ENCODE measurements at regions not wholly inside any gene's neighbourhood (a gene's known extent, or its start where the extent isn't known, plus 50 kb on each side); places are given as distances from the start of the nearest gene placed in this dataset.

DNA sequence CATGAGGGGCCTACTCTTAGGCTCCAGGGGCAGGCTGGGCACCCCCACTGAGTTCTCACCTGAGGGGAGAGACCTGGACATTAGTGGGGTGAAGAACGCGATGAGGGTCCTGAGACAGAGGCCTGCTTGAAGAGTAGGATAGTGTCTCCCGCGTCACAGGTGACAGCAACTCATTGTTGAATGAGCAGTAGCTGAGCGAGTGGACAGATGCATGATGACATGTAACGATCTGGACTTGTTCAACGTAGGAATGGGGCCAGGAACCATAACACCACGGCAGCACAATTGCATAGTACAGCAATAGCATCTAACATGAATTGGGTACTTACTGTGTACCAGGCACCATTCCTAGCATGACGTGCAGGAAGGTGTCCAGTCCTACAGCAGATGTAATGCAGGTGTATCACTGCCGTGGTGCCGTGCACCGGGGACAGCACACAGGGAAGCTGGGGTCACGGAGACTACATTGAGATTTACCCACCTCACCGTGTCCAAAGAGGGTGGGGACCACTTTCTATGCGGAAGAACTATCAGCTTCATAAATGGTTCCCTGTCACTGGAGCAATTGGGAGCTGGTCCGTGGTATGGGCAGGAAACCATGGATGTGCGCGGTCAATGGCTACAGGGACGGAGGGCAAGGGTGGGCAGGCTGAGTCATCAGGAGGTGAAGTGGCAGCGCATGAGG lies 1019.1 kb downstream of the TBC1D22A start:
- no peak for DNase-seq

DNA sequence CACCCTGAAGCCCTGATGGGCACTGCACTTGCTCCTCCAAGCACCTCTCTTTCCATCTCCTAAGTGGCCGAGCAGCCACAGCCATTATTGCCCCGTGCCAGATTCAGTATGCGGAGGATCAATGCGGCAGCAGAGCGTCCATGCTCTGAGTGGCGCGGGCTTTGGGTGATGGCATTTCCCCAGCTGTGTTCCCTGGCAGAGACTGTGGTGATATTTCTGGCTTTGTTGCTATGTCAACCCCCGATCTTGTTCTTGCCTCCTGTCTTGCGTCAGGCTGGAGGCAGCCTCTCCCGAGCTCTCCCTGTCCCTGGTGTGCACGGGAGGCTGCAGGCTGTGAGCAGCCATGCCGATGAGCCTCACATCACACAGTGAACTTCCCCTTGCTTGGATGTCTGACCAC lies 1018.6 kb downstream of the TBC1D22A start:
- DNase-seq = no peak

- no peak for DNase-seq
Measured at GRCh38 chr22:47780281-47780875, 1017.9 kb downstream of the TBC1D22A start.

DNA sequence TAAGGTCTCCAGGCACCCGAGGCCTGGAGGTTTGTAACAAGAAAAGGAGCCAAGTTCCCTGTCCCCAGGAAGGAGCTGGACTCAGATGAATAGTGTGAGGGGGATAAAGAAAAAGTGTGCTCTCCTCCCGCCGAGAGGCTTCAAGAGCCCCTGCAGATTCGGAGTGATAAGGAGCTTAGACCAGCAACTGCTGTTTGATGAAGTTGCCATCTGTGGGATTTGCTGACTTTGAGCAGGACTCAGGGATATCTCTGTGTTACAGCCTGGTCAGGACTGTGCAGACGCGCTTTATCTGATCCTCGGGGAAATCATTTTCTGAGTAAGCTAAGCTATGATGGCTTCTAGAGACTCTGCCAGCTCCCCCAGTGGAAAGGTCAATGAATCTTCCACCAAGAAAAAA lies 1017.0 kb downstream of the TBC1D22A start:
- DNase-seq = no peak

DNA sequence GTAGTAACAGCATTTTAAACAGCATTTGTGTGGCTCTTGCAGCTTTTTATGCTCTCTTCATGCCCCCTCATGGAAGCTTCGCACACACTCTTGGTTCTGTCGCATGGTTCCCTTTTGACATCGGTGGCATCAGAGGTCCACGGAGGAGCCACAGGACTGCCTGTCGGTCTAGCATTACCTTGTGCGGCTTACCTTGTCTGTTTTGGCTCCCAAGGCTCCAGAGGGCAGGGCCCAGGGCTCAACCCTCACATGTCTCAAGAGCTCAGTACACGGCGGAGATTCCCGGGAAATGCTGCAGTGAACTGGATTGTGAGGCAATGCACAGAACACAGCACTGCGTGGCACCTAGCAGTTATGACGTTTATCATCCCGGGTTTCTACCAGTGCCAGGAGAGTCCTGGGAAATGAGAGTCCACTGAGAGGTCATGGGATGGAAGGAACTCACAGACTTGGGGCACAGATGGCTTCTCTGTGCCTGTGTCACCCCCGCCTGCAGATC lies 1015.8 kb downstream of the TBC1D22A start:
- DNase-seq = no peak

- DNase-seq = no peak
Measured at GRCh38 chr22:47777426-47777825, 1015.0 kb downstream of the TBC1D22A start.

GRCh38 chr22:47776329-47776728 lies 1013.9 kb downstream of the TBC1D22A start:
- no peak for DNase-seq

DNA sequence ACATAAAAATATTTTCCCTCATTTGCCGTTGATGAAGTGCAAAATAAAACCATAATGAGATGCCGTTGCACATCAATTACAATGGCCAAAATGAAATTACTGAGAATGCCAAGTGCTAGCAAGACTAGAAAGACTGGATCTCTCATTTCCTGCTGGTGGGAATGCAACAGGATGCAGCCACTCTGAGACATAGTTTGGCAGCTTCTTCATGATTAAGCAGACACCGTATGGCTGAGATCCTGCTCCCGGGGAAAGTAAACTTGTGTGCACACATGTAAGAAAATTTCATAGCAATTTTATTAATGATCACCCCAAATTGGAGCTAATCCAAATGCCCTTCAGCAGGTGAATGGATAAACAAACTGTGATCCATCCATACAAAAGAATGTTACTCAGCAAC lies 1013.2 kb downstream of the TBC1D22A start:
- DNase-seq = no peak

- no peak for DNase-seq
Measured at GRCh38 chr22:47775191-47775590, 1012.7 kb downstream of the TBC1D22A start.

GRCh38 chr22:47773635-47774034 lies 1011.2 kb downstream of the TBC1D22A start:
- no peak for DNase-seq

DNA sequence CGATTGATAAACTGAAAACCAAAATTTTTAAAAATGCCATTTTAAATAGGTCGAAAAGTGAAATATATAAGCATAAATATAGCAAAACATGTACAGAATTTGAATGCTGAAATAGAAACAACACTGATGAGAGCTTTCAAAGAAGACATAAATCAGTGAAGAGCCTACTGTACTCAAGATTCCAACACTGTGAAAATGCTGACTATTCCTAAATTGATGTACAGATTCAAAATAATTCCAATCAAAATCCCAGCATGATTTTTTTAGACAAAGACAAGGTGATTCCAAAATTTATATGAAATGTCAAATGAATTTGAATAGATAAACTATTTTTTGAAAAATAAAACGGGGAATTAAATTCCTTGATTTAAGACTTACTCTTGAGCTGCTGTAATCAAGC lies 1010.4 kb downstream of the TBC1D22A start:
- DNase-seq = no peak

GRCh38 chr22:47769652-47770051 lies 1007.2 kb downstream of the TBC1D22A start:
- DNase-seq = no peak

- DNase-seq = no peak
Measured at GRCh38 chr22:47768027-47768426, 1005.6 kb downstream of the TBC1D22A start.

- no peak for DNase-seq
Measured at GRCh38 chr22:47767403-47767802, 1005.0 kb downstream of the TBC1D22A start.

- no peak for DNase-seq
Measured at GRCh38 chr22:47765757-47766156, 1003.3 kb downstream of the TBC1D22A start.

- no peak for DNase-seq
Measured at GRCh38 chr22:47762141-47762540, 999.7 kb downstream of the TBC1D22A start.

DNA sequence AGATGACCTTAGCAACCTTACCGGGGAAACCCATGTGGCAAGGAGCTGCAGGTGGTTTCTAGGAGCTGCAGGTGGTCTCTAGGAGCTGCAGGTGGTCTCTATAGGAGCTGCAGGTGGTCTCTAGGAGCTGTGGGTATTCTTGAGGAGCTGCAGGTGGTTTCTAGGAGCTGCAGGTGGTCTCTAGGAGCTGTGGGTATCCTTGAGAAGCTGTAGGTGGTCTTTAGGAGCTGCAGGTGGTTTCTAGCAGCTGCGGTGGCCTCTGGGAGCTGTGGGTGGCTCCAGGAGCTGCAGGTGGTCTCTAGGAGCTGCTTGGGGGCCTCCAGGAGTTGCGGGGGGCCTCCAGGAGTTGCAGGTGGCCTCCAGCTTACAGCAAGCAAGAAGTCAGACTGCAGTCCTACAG lies 997.5 kb downstream of the TBC1D22A start:
- no peak for DNase-seq

GRCh38 chr22:47757741-47758140 lies 995.3 kb downstream of the TBC1D22A start:
- DNase-seq = no peak

- no peak for DNase-seq
Measured at GRCh38 chr22:47750086-47750485, 987.6 kb downstream of the TBC1D22A start.

DNA sequence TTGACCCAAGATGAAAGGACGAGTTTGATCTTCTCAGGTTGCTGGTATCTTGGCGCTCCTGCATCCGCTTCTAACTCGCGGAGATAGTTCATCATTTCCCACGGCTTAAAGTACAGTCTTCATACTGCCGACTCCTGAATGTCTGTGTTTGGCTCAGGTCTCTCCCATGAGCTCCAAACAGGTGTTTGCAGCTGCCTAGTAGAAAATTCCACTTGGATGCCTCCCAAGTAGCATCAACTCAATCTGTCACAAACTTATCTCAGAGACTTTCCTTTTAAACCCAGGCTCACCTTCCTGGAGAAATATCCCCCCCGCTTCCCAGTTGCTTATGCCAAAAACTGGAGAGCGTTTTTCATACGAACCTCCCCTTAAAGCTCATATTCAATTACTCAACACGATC lies 986.5 kb downstream of the TBC1D22A start:
- DNase-seq = no peak

GRCh38 chr22:47748271-47748670 lies 985.8 kb downstream of the TBC1D22A start:
- no peak for DNase-seq

GRCh38 chr22:47740109-47740805 lies 977.8 kb downstream of the TBC1D22A start:
- no peak for DNase-seq

DNA sequence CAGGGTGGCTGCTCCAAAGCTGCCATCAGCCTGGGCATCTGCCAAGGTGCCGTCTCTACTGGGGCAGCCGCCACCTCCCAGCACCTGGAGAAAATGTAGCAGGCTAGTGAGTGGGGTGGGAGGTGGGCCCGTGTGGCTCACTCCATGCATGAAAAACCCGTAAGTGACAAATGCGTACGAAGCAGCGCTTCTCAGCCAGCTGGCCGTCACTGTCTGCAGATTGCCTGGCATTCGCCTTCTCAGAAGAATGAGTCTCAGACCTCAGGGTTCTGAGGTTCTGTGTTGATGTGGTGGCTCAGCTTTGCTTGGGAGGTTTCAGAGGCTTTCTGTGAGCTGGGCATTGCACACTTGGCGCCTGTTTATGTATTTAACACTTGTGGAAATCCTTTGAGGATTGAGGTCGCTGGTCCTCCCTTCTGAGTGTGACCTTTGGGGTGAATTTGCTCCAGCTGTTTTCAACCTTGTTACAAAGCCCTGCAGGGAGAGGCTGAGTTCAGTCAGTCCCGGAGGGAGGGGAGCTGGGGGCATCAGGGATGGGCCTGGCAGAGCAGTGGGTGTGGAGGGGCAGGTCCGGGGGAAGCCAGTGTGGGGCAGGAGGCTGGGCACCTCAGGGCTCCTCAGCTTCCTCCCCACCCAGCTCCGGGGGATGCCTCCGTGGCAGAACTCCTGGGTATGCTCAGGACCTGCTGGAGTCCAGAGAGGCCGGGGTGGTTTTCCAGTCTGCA lies 977.0 kb downstream of the TBC1D22A start:
- DNase-seq = no peak
